HG03045 (cell line): ENCODE measurements at regions not wholly inside any gene's neighbourhood (a gene's known extent, or its start where the extent isn't known, plus 50 kb on each side); places are given as distances from the start of the nearest gene placed in this dataset.
A peak's percentile ranks its signal among the peaks of the same experiment; 100 is the strongest.

Source experiments
- ATAC-seq: cut with Tn5 transposase; IDR thresholded peaks from one replicate; pipeline ENCODE4 v1.9.1; 2021; ENCODE audit warnings: mild to moderate bottlenecking, moderate library complexity; ENCODE audit not compliant: unreplicated experiment

DNA sequence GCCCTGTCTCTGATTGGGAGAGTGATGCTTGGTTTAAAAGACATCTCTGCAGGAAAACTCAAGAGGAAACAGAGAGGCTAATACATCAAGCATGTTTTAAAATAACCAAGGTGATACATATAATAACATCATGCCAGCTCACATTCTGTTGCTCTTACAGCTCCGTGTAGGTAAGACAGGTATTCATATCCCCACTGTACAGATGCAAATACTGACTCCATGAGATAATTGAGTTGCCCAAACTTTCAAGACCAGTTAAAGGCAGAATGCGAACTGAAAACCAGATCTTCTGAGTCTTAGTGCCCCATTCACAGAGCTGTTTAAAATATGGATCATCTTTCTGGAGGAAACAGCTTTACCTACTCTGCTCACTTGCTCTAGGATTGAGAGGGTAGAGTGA is 214.0 kb downstream of the PIK3R1 start:
- ATAC-seq: no peak

DNA sequence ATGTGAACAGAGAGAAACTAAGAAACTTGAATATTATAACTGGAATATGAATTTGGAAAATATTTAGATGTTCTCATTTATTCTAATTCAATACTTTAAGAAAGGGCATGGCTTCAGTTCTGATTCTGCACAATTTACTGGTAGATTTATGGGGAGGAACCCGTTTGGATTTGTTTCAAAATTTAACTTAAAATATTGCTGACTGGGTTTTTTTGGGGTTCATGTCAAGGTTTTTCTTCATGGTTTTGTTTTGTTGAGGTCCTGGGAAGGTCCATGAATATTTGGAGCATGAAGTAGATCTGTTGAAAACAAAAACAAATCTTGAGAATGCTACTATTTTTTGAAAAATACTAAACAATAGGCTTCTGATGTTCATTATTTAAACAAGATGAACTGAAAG is 214.7 kb downstream of the PIK3R1 start:
- ATAC-seq: no peak

DNA sequence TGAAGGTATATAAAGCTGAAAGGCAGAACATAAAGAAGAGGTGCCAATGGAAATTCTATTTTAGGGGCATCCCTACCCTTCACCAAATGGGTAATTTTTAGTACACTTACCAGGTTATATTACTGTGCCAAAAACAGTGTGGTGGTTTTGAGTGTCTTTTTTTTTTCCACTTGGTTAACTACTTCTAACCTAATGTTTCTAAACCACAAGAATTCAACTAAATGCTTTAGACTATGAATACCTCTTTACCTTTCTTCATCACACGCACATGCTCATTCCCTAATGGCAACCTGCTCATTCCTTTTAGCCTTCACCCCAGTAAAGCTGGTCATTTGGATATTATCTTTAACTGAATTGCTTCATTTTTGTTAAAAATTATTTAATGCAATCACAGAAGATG is 215.6 kb downstream of the PIK3R1 start:
- no peak for ATAC-seq

DNA sequence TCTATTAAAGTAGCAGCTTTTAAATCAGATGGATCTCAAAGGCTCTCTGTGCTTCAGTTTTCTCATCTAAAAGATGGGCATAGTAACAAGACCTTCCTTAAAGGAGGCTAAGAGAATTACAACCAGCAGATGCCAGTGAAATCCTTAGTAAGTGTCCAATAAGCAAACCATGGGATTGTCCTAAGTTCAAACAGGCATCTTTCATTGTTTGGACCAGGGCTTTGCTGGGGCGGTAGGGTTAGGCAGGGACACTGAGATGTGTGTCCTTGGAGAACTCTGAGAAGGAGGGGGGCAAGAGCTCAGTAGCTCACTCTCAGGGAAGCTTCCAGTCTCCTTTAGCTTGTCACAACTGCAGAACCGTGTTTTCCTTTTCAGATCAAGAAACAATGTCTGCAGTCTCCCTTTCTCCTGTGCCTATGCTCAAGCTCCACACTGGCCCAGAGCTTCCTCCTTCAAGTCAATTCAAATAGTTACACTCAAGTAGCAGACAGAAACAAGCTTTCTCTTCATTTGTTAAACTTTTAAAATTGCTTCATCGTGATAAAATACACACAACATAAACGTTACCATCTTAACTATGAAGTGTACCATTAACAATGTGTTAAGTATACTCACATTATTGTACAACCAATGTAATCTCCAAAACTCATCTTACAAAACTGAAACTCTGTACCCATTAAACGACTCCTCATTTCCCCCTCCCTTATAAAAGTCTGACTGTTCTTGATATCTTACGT is 216.2 kb downstream of the PIK3R1 start:
- ATAC-seq: no peak

DNA sequence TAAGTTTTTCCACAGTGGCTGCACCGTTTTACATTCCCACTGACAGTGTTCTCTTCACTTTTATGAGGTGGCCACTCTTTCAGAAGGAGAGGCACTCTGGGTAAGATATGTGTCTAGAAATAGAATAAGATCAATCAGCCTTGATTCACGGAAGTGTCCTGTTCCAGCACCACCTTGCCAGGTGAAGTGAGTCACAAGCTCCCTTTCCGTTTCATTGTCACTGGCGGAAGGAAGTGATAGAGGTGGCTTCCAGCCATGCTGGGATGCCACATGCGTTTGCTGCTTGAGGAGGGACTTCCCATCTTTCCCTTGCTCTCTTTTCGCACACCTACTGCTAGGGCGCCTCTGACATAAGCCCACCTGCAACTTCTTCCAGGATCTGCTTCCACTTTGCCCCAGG is 217.1 kb downstream of the PIK3R1 start:
- no peak for ATAC-seq

DNA sequence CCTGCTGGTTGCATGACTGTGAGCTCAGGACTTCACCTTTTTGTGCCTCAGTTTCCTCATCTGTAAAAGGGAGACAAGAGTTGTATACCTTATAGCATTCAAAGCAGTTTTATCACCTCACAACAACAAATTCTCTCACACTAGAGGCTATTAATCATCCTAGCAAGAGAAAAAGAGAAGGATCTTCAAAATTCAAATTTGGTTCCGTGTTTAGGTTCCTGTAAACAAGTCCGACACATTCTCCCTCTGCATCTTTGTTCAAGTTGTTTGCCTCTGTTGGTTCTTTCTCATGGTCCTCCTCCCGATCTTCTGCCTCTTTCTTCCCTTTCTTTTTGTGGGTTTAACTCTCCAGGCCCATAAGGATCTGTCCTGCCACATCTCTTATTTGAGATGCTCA is 218.0 kb downstream of the PIK3R1 start:
- ATAC-seq: no peak

DNA sequence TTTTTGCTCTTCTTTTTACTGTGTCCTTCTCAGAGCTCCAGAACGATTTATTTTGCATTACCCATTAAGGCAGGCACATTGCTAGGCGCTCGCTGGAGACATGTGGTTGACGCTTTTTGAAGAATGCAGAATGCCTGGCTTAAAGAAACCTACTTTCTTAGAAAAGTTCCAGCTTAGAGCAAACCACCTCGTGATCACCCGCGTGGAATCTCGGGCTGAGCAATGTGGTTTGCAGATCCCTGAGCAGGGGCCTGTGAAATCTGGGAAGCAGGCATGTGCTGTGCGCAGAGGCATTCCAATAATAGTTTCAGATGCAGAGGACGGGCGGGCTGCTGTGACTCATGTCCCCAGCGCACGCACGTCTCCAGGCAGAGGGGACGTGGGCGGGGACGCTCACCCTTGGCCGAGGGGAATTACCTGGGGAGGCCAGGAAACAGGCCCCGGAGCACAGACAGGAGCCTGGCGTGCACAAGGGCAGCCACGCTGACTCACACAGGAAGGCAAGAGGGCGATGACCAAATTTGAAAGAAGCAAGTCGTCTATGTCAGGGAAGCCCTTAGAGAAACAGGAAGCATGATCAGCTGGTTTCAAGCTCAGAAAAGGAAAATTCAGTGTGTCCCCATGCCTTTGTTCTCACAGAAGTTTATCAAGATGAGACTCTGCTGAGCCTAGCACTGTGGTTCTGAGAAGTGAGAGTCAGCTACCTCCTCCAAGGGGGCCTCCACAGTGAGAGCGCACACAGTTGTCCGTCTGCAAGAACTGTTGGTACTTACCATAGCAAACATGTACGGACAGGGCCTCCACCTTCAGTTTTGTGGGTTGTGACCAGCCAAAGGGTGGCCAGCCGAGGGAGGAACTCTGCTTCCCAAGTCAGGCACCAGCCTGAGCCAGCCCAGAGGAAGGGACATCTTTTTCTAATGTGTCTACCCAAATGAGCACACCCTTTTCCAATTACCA is 218.6 kb downstream of the PIK3R1 start:
- ATAC-seq: peak; percentile 98

DNA sequence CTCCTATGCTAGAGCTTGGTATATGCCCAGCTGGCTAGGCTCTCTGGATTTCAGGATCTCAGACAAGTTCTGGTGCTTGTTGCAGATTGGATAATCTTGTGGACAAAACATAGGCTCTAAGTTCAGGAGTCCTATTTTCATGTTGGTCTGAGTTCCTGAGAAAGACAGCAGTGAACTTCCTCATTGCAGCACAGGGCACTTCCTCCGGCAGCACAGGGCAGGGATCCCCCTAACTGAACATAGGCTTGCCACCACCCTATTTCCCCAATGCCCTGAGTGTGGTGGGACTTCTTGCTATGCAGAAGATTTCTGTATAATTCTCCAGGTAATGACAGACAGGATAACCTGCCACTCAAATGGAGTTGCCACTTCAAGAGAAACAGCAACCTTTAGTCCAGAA is 220.1 kb downstream of the PIK3R1 start:
- no peak for ATAC-seq

DNA sequence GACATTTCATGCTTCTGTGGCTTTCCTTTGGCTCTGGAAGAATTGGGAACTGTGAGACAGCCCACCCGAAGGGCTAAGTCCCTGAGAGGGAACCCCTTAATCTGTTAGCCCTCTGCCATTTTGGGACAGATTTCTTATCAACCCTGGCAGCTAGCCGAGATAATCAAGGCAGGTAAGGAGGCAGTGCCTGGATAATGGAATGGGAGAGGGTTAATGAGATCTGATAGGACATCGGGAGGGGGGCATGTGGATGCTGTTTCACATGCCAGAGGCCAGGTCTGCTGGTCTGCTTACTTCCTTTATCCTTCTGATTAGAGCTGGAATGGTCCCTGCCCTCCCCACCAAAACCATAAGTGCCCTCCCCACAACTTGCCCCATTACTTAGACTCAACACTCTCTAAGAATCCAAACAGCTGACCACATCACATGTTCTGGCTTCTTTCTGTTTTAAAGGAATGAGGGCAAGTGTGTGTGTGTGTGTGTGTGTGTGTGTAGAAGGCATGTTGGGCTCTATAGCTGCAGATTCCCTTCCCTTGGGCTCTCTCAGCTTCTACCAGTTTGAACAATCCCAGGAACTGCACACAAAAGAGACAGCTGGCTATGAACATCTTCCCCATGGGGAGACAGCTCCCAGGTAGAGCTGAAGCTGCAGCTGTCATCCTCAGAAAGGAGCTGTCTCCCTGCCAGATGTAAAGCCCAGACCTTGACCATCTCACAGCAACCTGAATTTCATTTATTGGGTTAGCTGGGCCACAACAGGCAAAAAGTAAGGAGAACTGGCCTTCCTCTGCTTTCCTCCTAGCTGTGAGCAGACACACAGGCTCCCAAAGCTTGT is 221.3 kb downstream of the PIK3R1 start:
- ATAC-seq: no peak

DNA sequence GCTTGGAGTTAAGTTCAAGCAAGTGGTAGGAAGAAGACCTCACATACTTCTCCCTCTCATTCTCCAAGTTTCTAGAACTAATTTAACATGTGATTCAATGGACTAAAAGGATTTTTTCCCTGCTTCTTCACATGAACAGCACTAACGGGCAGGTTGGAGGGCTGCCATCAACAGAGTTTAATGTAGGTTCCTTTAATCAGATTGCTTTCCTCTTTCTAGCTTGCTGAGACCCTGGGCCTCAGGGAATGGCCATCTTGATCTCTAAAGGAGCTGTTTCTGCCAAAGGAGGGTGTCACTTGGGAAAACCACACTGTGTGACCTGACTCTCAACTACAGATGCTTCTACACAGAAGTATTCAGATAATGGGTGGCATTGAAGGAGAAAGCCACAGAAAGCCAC is 223.3 kb downstream of the PIK3R1 start:
- ATAC-seq: no peak

DNA sequence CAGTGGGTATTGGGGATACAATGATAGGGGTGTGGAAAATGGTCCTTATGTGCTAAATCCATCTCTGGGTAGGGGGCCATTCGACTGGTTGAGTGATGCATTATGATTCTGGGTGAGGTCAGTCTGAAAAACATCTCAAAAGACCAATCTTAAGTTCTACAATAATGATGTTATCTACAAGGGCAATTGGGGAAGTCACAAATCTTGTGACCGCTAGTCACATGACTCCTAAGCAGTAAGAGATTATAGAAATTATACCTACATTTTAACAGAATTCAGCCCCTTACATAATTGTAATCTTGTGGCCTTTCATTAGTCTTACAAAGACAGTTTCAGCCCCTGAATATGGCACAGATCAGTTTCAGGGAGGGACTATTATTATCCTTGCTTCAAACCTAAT is 224.7 kb downstream of the PIK3R1 start:
- no peak for ATAC-seq

DNA sequence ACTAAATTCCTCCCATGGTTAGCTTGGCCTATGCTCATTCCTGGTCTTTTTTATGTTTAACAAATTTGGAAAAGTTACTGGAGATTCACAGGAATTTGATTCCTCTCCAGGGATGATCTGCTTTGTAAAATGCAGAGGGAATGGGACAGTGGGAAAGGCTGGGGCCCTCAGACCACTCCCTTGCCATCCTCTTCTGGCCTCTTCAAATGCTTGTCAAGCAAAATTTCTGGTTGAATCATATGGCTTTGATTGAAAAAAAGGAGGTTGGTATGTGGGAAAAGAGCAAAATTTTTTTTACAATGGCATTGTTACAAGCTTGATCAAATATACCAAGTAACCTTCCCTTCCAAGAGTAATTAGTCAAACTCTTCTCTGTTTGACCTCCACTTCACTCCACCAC is 225.1 kb downstream of the PIK3R1 start:
- no peak for ATAC-seq

DNA sequence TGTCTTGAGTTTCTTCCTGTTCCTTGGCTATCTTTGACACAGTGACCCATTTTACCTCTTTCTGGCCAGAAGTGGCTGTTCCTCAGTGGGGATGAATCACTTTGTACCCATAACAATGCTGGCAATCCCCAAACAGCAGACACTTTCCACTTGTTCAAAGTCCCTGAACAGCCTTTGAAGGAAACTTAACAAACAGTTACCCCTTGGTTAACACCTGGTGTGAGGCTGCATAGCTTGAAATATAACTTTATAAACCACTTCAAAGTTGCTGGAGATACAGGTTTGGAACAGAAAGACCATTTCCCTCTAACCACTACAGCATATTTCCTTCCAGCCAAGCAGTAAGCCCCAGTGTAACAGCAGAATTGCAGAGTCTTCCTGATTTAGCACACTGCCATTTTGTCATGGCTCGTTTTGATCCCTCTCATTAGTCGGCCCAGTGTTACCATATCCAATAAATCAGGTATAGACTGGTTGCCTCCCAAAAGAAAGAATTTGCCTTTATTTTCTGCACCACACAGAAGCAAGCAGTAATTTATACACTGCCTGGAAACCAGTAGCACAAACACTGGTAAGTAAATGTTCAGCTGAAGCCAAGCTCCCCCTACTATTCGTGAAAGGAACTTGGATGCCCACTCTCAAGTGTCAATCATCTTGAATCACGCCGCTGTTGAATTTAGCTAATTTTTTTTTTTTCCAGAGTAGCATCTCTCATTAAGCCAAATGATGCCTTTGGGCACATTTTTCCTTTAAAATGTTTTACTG is 225.9 kb downstream of the PIK3R1 start:
- no peak for ATAC-seq

DNA sequence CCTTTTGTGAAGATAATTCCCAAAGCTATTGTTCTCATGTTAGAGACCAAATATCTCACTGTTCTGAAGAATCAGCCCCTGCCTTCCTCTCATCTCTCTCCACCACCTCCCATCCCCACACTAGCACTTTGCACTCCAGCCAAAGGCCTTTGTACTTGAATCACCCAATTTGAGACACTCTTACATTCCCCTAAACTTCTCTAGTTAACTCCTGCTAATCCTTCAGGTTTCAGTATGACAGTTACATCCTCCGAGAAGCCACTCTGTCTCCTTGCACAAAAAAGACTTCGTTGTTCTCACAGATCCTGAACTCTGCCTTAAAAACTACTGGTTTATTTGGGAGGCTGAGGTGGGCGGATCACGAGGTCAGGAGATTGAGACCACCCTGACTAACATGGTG is 227.5 kb downstream of the PIK3R1 start:
- ATAC-seq: no peak

DNA sequence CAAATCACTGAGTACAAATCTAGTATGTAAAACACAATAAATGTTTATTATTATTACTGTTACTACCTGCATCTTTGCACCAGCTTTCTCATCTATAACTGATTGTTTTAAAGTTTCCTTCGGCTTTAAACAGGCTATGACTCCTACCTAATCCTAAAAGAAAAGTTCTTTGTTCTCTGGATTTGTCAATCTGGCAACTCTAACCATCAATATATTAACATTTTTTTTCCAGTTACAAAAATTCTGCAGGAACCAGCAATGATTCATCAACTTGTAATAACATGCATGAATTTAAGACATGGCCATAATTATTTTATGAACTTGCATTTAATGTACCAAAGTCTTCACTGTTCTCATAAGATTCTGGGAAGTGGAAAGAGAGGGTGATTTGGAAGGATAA is 228.5 kb downstream of the PIK3R1 start:
- no peak for ATAC-seq

DNA sequence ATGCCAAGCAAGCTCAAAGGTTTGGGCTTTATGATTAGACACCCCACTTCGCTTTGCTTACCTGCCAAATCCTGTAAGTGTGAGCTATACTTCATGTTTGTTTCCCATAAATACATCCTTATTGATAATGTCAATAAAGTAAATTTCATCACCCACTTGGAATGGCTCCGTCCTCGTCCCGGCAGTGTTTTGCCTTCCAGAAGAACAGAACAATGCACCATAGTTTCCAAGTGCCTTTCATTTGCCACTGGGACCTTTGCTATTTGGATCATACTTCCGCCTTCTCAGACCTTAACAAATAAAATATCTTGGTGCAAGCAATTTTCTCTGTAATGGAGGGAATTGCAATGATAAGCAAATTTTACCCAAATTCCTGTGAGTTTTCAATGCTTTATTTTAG is 229.3 kb downstream of the PIK3R1 start:
- no peak for ATAC-seq

DNA sequence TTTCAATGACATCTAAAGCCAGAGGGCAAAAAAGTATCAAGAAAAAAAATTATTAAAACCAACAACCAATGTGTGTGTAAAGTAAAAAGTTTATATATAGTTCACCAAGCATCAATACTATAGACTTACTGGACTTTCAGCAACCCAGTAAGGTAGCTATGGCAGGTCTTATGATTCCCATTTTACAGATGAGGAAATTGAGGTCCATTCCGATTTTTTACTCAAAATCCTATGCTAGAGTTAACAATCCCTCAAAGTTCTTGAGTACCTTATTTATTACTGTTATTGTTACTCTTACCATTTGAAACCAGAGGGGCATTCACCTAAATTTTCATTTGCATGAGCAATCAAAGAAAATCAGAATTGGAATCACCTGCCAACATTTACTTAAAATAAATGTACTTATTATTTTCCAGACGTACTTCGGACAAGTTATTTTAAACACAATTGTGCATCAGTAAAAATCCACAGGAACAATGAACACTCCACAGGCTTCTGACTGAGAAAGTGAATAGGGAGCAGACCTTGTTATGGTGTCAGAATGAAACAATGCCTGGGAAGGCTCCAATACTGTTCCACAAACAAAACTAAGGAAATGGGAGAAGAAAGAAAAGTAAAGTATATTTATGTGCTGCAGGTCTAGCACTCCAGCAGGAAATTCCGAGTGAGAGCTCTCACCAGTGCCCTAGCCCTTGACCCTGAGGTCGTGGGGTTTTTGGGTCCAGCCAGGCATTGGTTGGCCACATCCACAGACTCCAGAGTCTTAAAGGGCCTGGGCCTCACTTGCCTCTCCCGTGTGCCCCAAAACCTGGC is 229.9 kb downstream of the PIK3R1 start:
- no peak for ATAC-seq

DNA sequence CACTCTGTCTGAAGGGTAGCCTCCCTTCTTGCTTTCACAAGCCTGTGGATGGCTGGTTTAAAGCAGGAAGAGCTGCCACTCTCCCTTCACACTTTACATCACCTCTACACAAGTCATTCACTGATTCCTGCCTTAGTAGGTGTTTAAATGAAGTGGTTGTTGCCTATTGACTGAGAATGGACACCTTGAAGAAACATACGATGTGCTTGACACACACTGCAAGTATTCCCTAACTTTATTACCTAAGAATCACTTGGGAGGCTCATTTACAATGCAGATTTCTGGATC is 230.5 kb downstream of the PIK3R1 start:
- no peak for ATAC-seq

DNA sequence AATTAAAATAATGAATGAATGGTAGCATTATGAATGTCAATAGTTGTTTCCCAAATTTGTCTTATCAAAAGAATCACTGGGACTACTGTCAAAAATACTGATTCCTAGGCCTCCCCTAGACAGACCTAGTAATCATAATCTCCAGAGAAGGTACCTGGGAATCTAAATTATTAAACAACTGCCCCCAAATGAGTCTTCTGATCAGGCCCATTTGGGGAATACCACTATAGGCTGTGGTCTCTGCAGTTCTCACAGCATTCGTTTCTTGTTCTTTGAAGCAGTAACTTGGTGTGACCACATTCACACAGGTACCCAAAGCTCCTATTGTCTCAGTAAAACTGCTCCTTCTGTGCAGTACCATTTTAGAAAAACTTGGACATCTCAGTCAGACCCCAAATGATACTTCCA is 230.9 kb downstream of the PIK3R1 start:
- ATAC-seq: peak; percentile 72
